H9 (cell line): ENCODE measurements at regions not wholly inside any gene's neighbourhood (a gene's known extent, or its start where the extent isn't known, plus 50 kb on each side); places are given as distances from the start of the nearest gene placed in this dataset.
"Not testable (repeated sequence)": the region's sequence is repeated elsewhere in the genome, so short reads cannot be mapped to it uniquely, and the experiment has no call there.

Experiments
- DNase-seq: peaks from one replicate; pipeline ENCODE4 v3.0.0-alpha.2; 2017
- H2AFZ ChIP-seq: one replicate; pipeline ENCODE4 v1.6.1; 2013; ENCODE audit warnings: mild to moderate bottlenecking, low read length, control low read depth, moderate library complexity
- H2AK5ac ChIP-seq: 2 replicates; pipeline ENCODE4 v1.6.1; 2013; ENCODE audit warnings: low read length, control low read depth, mixed read lengths; ENCODE audit not compliant: insufficient read length
- H2BK120ac ChIP-seq: one replicate; pipeline ENCODE4 v1.6.1; 2013; ENCODE audit warnings: low read depth, mild to moderate bottlenecking, low read length, control low read depth, inconsistent platforms; ENCODE audit not compliant: poor library complexity, severe bottlenecking
- H2BK12ac ChIP-seq: 2 replicates; pipeline ENCODE4 v1.6.1; 2013; ENCODE audit warnings: low read length, control low read depth, mixed read lengths, low read depth; ENCODE audit not compliant: insufficient read length
- H2BK15ac ChIP-seq: 2 replicates; pipeline ENCODE4 v1.6.1; 2013; ENCODE audit warnings: low read depth, low read length, control low read depth
- H2BK20ac ChIP-seq: one replicate; pipeline ENCODE4 v1.6.1; 2013; ENCODE audit warnings: low read depth, mild to moderate bottlenecking, low read length, control low read depth, inconsistent platforms; ENCODE audit not compliant: poor library complexity, severe bottlenecking
- H2BK5ac ChIP-seq: 2 replicates; pipeline ENCODE4 v1.6.1; 2013; ENCODE audit warnings: low read length, control low read depth, mixed read lengths; ENCODE audit not compliant: insufficient read length
- H3K14ac ChIP-seq: 2 replicates; pipeline ENCODE4 v1.6.1; 2013; ENCODE audit warnings: low read length, control low read depth; ENCODE audit not compliant: insufficient read depth
- H3K18ac ChIP-seq: 2 replicates; pipeline ENCODE4 v1.6.1; 2013; ENCODE audit warnings: low read depth, mild to moderate bottlenecking, mixed read lengths, low read length, control low read depth; ENCODE audit not compliant: insufficient read length
- H3K23ac ChIP-seq: 2 replicates; pipeline ENCODE4 v1.6.1; 2013; ENCODE audit warnings: low read length, control low read depth, mixed read lengths, low read depth; ENCODE audit not compliant: insufficient read length
- H3K23me2 ChIP-seq: 2 replicates; pipeline ENCODE4 v1.6.1; 2013; ENCODE audit warnings: low read depth, mild to moderate bottlenecking, mixed read lengths, low read length, control low read depth; ENCODE audit not compliant: insufficient read length, poor library complexity, severe bottlenecking
- H3K27ac ChIP-seq: 2 replicates; pipeline ENCODE4 v1.5.1; 2013; ENCODE audit warnings: low read length, control low read depth, mixed read lengths, low read depth; ENCODE audit not compliant: insufficient read length
- H3K27me3 ChIP-seq: 2 replicates; pipeline ENCODE4 v1.6.1; 2013; ENCODE audit warnings: low read length, control low read depth, inconsistent platforms; ENCODE audit not compliant: insufficient read depth
- H3K4ac ChIP-seq: 2 replicates; pipeline ENCODE4 v1.6.1; 2013; ENCODE audit warnings: low read depth, mild to moderate bottlenecking, control low read depth, inconsistent platforms, low read length, moderate library complexity
- H3K4me1 ChIP-seq: 2 replicates; pipeline ENCODE4 v1.6.1; 2013; ENCODE audit warnings: low read length, control low read depth, inconsistent platforms; ENCODE audit not compliant: insufficient read depth
- H3K4me2 ChIP-seq: 2 replicates; pipeline ENCODE4 v1.6.1; 2013; ENCODE audit warnings: low read length, control low read depth, mixed read lengths; ENCODE audit not compliant: insufficient read length, insufficient read depth
- H3K56ac ChIP-seq: 2 replicates; pipeline ENCODE4 v1.6.1; 2013; ENCODE audit warnings: low read depth, mild to moderate bottlenecking, mixed read lengths, low read length, control low read depth; ENCODE audit not compliant: insufficient read length
- H3K79me1 ChIP-seq: 2 replicates; pipeline ENCODE4 v1.6.1; 2013; ENCODE audit warnings: low read depth, mild to moderate bottlenecking, moderate library complexity, low read length, control low read depth, inconsistent platforms; ENCODE audit not compliant: insufficient read depth, poor library complexity, severe bottlenecking
- H3K79me2 ChIP-seq: 2 replicates; pipeline ENCODE4 v1.6.1; 2013; ENCODE audit warnings: low read length, control low read depth, inconsistent platforms; ENCODE audit not compliant: insufficient read depth
- H3K9ac ChIP-seq: 2 replicates; pipeline ENCODE4 v1.6.1; 2013; ENCODE audit warnings: low read length, control low read depth, mixed read lengths; ENCODE audit not compliant: insufficient read length; ENCODE audit errors: extremely low read depth
- H3K9me3 ChIP-seq: one replicate; pipeline ENCODE4 v1.6.1; 2013; ENCODE audit warnings: low read depth, low read length, inconsistent platforms; ENCODE audit not compliant: control insufficient read depth
- H3T11ph ChIP-seq: one replicate; pipeline ENCODE4 v1.6.1; 2013; ENCODE audit warnings: mild to moderate bottlenecking, low read length, control low read depth, inconsistent platforms
- H4K20me1 ChIP-seq: one replicate; pipeline ENCODE4 v1.6.1; 2013; ENCODE audit not compliant: control insufficient read depth, insufficient read length, insufficient read depth
- H4K5ac ChIP-seq: 2 replicates; pipeline ENCODE4 v1.6.1; 2013; ENCODE audit warnings: low read depth, mild to moderate bottlenecking, mixed read lengths, low read length, control low read depth; ENCODE audit not compliant: insufficient read length
- H4K8ac ChIP-seq: replicated peaks from 2 replicates; pipeline ENCODE4 v1.6.1; 2013; ENCODE audit warnings: low read length, control low read depth, mixed read lengths, low read depth; ENCODE audit not compliant: insufficient read length
- H4K91ac ChIP-seq: 2 replicates; pipeline ENCODE4 v1.6.1; 2013; ENCODE audit warnings: low read depth, mild to moderate bottlenecking, moderate library complexity, mixed read lengths, low read length, control low read depth; ENCODE audit not compliant: insufficient read length
- H3K27ac Mint-ChIP-seq, 3 experiments: 2 replicates in 2 of 3; 3 replicates in 1 of 3; pipeline ENCODE4 v1.8.0; 2020 to 2021; ENCODE audit warnings: mixed read lengths in 3 of 3, mild to moderate bottlenecking in 1 of 3, moderate library complexity in 1 of 3
- H3K27me3 Mint-ChIP-seq: 2 replicates; pipeline ENCODE4 v1.8.0; 2021; ENCODE audit warnings: low read depth, mild to moderate bottlenecking, moderate library complexity, mixed read lengths
- H3K36me3 Mint-ChIP-seq, 3 experiments: 2 replicates in 2 of 3; 3 replicates in 1 of 3; pipeline ENCODE4 v1.8.0; 2020 to 2021; ENCODE audit warnings: low read depth in 3 of 3, mixed read lengths in 3 of 3; ENCODE audit not compliant: insufficient read depth in 1 of 3
- H3K4me1 Mint-ChIP-seq, 2 experiments: 2 replicates each; pipeline ENCODE4 v1.8.0; 2020; ENCODE audit warnings: mixed read lengths in 2 of 2
- H3K4me3 Mint-ChIP-seq, 2 experiments: 2 replicates in 1 of 2; 3 replicates in 1 of 2; pipeline ENCODE4 v1.8.0; 2020 to 2021; ENCODE audit warnings: mild to moderate bottlenecking in 2 of 2, mixed read lengths in 2 of 2, moderate library complexity in 1 of 2
- H3K9me3 Mint-ChIP-seq, 2 experiments: 2 replicates in 1 of 2; 3 replicates in 1 of 2; pipeline ENCODE4 v1.8.0; 2020; ENCODE audit warnings: mild to moderate bottlenecking in 2 of 2, mixed read lengths in 2 of 2, moderate library complexity in 1 of 2
- CTCF ChIP-seq: fragments of 200-600 bp; sonication (generic); conservative IDR thresholded peaks from 3 replicates; pipeline ENCODE4 v1.8.0; 2021; ENCODE audit warnings: antibody characterized with exemption, mild to moderate bottlenecking
- WGBS: extraction: QIAGEN DNeasy Blood & Tissue Kit; methylation state at CpG from one replicate; pipeline ENCODE4 v1.1.7; 2013; ENCODE audit warnings: missing lambda C conversion rate, low lambda C conversion rate, mixed read lengths; ENCODE audit not compliant: insufficient read length; ENCODE audit errors: extremely low coverage; 5-methylcytosine and 5-hydroxymethylcytosine counted together

- no peak overlapping the region for H2BK5ac ChIP-seq
- no peaks in the 10 kb centered on the region for H3K23me2 ChIP-seq
- H3K27me3 ChIP-seq, result no peaks in the 10 kb centered on the region
- no CpG with 5 or more reads among the region's 4 CpGs for WGBS
- H3K9ac ChIP-seq, result no peak overlapping the region
- H3K9me3 ChIP-seq, result no peaks in the 10 kb centered on the region
- H3K4me1 ChIP-seq, result no peaks in the 10 kb centered on the region
- Mint-ChIP-seq H3K27me3 (peaks cover 11% of the 10 kb centered on the region), H3K27ac (no peak overlapping the region), H3K4me1 (peaks cover 10 to 14% of the 10 kb centered on the region in 2 experiments), H3K4me3 (no peak overlapping the region), H3K9me3 (peaks cover 0 to 3% of the 10 kb centered on the region in 2 experiments; a peak in 3 of 5 replicates), H3K36me3 (peaks cover 0 to 5% (median 0%) of the 10 kb centered on the region in 3 experiments; a peak in 1 of 7 replicates)
- H2BK15ac ChIP-seq, result no peak overlapping the region
- H3K4me2 ChIP-seq, result no peak overlapping the region
- no peak overlapping the region for H3K18ac ChIP-seq
- no peaks in the 10 kb centered on the region for H4K20me1 ChIP-seq
- no peak overlapping the region for H3K14ac ChIP-seq
- H2BK120ac ChIP-seq, result no peak overlapping the region
- H3K56ac ChIP-seq, result no peak overlapping the region
- no peak overlapping the region for H3K23ac ChIP-seq
- no peaks in the 10 kb centered on the region for H3K79me2 ChIP-seq
- no peak overlapping the region for H2AFZ ChIP-seq
- no peak overlapping the region for H2AK5ac ChIP-seq
- H3K79me1 ChIP-seq, result no peaks in the 10 kb centered on the region
- H4K91ac ChIP-seq, result no peak overlapping the region
- no peak overlapping the region for H4K5ac ChIP-seq
- no peak for TF ChIP-seq CTCF
- no peak for DNase-seq
- no peak overlapping the region for H3T11ph ChIP-seq
- no peak overlapping the region for H3K4ac ChIP-seq
- no peak overlapping the region for H4K8ac ChIP-seq
- no peak overlapping the region for H2BK12ac ChIP-seq
- H3K27ac ChIP-seq, result no peak overlapping the region
- H2BK20ac ChIP-seq, result no peak overlapping the region
Observed at GRCh38 chr2:236644502-236644911, 74.9 kb downstream of the ACKR3 start.

- no CpG with 5 or more reads among the region's 4 CpGs for WGBS
Observed at GRCh38 chr2:236645141-236645540, 75.5 kb downstream of the ACKR3 start.

More at GRCh38 chr2:236645141-236645540, 75.5 kb downstream of the ACKR3 start:
- not testable (repeated sequence) for H3K23me2 ChIP-seq, H4K91ac ChIP-seq, H3K23ac ChIP-seq, H3K36me3 Mint-ChIP-seq, H4K20me1 ChIP-seq, H3K56ac ChIP-seq, H3K9me3 ChIP-seq, H3K9me3 Mint-ChIP-seq, H3K79me1 ChIP-seq, H3K9ac ChIP-seq, H3K27ac ChIP-seq, H3K4ac ChIP-seq, H3K4me3 Mint-ChIP-seq, H3K79me2 ChIP-seq, H3K18ac ChIP-seq, H2BK120ac ChIP-seq, H3K14ac ChIP-seq, H3K4me2 ChIP-seq, H2BK15ac ChIP-seq, DNase-seq, H3K27me3 ChIP-seq, H2BK20ac ChIP-seq, H2BK5ac ChIP-seq, H3K4me1 ChIP-seq, H4K5ac ChIP-seq, H2AK5ac ChIP-seq, H3T11ph ChIP-seq, H2AFZ ChIP-seq, H3K27ac Mint-ChIP-seq, H4K8ac ChIP-seq, H2BK12ac ChIP-seq
- peaks cover 11% of the 10 kb centered on the region for H3K27me3 Mint-ChIP-seq
- peaks cover 10 to 14% of the 10 kb centered on the region in 2 experiments for H3K4me1 Mint-ChIP-seq
